ENCODE measurements at regions not wholly inside any gene's neighbourhood (a gene's known extent, or its start where the extent isn't known, plus 50 kb on each side); places are given as distances from the start of the nearest gene placed in this dataset.

GRCh38 chr5:88390481-88390880 lies 121.8 kb upstream of the TMEM161B start:
- no peaks in the 10 kb centered on the region for H3K36me3 ChIP-seq
- H3K27ac ChIP-seq: no peak overlapping the region
- TF ChIP-seq CTCF (IDR thresholded peaks at IDR 0.05; ENCODE audit: low read depth, low read length): no peak
- H3K9me3 ChIP-seq (ENCODE audit: severe bottlenecking): no peaks in the 10 kb centered on the region
- H3K4me3 ChIP-seq (ENCODE audit: low read depth, low read length): no peak overlapping the region
- no peaks in the 10 kb centered on the region for H3K27me3 ChIP-seq (ENCODE audit: insufficient read depth, low read depth, severe bottlenecking)
- DNase-seq: no peak

GRCh38 chr5:88390096-88390441 lies 121.4 kb upstream of the TMEM161B start:
- Histone ChIP-seq H3K36me3 (no peaks in the 10 kb centered on the region), H3K9me3 (ENCODE audit: severe bottlenecking) (no peaks in the 10 kb centered on the region), H3K4me3 (ENCODE audit: low read depth, low read length) (no peak overlapping the region), H3K27ac (no peak overlapping the region), H3K27me3 (ENCODE audit: insufficient read depth, low read depth, severe bottlenecking) (no peaks in the 10 kb centered on the region)
- no peak for TF ChIP-seq CTCF (IDR thresholded peaks at IDR 0.05; ENCODE audit: low read depth, low read length)
- peak; percentile 13 for DNase-seq

GRCh38 chr5:88389338-88390095 lies 120.9 kb upstream of the TMEM161B start:
- DNase-seq: no peak
- no peak overlapping the region for H3K27ac ChIP-seq
- H3K36me3 ChIP-seq: no peaks in the 10 kb centered on the region
- H3K27me3 ChIP-seq (ENCODE audit: insufficient read depth, low read depth, severe bottlenecking): no peaks in the 10 kb centered on the region
- no peaks in the 10 kb centered on the region for H3K9me3 ChIP-seq (ENCODE audit: severe bottlenecking)
- no peak overlapping the region for H3K4me3 ChIP-seq (ENCODE audit: low read depth, low read length)
- TF ChIP-seq CTCF (IDR thresholded peaks at IDR 0.05; ENCODE audit: low read depth, low read length): no peak

DNA sequence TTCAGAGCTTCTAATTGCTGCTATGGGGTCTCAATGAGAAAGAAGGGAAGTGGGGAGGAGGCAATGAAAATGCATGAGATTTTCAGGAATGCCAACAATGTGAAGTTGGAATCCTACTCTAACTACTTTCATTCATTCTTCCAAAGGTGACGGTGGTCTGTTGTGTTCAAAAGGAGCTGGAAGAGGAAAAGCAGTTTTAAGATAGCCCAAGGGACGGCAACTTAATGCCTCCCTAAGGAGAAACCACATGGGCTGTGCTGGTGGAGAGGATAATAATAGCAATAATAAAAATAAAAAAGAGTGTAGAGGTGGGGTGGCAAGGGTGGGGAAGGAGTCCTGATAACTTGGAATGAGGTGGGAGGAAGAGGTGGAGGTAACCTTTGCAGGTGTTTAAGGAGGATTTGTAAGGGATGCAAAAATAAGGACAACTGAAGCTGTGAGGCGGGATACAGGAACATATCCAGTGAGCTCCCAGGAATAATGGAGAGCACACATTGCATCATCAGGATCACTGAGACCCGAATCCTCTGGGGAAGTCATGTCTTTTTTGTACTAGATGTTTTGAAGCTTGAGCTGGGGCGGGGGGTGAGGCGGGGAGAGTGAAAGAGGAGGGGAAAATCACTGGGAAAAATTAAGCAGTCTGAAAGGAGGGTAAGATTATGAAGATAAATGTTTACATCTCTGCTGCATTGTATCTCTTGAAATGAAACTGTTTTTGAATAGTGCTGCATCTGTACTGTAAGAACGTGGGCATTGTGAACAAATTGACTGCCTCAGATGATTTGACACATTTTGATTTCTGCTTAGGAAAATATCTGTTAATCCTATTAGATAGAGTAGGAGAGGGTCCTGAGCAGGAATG lies 120.1 kb upstream of the TMEM161B start:
- Histone ChIP-seq H3K27me3 (ENCODE audit: insufficient read depth, low read depth, severe bottlenecking) (no peaks in the 10 kb centered on the region), H3K4me3 (ENCODE audit: low read depth, low read length) (no peak overlapping the region), H3K9me3 (ENCODE audit: severe bottlenecking) (no peaks in the 10 kb centered on the region), H3K36me3 (no peaks in the 10 kb centered on the region), H3K27ac (no peak overlapping the region)
- DNase-seq: no peak
- no peak for TF ChIP-seq CTCF (IDR thresholded peaks at IDR 0.05; ENCODE audit: low read depth, low read length)

DNA sequence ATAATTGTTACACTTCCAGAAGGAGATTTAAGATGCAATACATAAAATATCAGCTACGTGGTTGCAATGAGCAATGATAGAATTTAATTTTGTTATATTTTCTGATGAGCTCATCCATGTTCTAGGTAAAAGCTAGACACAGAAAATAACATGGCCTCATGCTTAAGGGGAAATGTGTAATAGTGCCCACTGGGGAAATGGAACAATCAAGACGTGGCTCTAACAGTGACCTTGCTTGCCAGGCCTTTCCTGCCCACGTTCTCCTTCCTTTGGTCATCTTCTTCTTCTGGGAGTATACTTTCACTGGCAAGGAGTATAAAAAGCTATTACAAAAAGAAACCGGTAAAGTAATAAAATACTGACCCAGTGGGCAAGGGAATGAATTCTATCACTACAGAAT lies 116.2 kb upstream of the TMEM161B start:
- no peak overlapping the region for H3K4me3 ChIP-seq (ENCODE audit: low read depth, low read length)
- DNase-seq: no peak
- H3K9me3 ChIP-seq (ENCODE audit: severe bottlenecking): no peaks in the 10 kb centered on the region
- H3K27me3 ChIP-seq (ENCODE audit: insufficient read depth, low read depth, severe bottlenecking): no peaks in the 10 kb centered on the region
- TF ChIP-seq CTCF (IDR thresholded peaks at IDR 0.05; ENCODE audit: low read depth, low read length): no peak
- H3K27ac ChIP-seq: no peak overlapping the region
- H3K36me3 ChIP-seq: no peaks in the 10 kb centered on the region
